GM18868 (cell line): ENCODE measurements at regions not wholly inside any gene's neighbourhood (a gene's known extent, or its start where the extent isn't known, plus 50 kb on each side); places are given as distances from the start of the nearest gene placed in this dataset.
A peak's percentile ranks its signal among the peaks of the same experiment; 100 is the strongest.

Source experiments
- ATAC-seq: cut with Tn5 transposase; IDR thresholded peaks from one replicate; pipeline ENCODE4 v1.9.1; 2021; ENCODE audit warnings: mild to moderate bottlenecking, moderate library complexity; ENCODE audit not compliant: unreplicated experiment

GRCh38 chrY:15478348-15478963 is 954.1 kb downstream of the NLGN4Y start:
- no peak for ATAC-seq

DNA sequence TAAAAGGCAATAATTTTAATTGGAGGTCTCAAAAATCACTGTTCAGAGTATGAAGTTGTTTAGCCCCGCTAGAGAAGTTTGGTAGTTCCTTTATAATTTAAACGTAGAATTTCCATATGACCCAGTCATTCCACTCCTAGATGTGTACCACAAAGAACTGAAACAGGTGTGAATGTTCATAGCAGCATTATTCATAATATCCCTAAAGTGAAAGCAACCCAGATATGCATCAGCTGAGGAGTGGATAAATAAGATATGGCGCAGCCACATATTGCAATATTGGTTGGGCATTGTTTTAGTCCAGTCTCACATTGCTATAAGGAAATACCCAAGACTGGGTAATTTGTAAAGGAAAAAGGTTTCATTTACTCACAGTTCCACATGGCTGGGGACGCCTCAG is 976.2 kb downstream of the NLGN4Y start:
- no peak for ATAC-seq

- no peak for ATAC-seq
Measured at GRCh38 chrY:15501181-15501580, 976.9 kb downstream of the NLGN4Y start.

GRCh38 chrY:15510288-15510687 is 986.0 kb downstream of the NLGN4Y start:
- no peak for ATAC-seq

DNA sequence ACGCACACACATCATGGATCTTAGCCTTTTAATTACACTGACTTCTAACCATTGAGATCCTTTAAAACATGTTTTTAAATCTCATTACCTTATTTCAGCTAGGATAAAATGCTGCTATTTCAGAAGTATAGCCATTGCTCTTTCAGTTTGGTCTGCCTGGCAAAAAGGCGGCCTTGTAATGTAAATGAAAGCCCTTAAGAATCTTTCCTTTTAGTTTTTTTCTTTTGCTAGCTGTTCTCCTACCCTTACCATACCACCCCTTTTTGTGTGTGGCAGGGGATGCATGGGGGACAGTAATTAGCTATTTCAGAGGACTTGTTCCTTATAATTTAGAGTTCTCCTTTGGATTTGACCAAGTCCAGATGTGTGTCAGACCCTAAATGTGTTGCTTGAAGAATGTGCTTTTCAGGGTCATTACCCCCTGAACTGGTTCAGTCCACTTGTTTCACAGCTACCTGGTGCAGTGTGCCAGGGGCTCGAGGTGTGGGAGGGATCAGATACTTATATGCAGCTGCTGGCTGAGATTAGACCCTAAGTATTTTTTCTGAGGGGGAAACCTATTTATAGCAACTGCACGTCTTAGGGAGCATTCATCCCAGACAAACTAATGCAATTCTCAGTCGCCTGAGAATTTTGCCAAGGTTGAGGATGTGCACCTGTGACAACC is 986.8 kb downstream of the NLGN4Y start:
- ATAC-seq, result no peak

- no peak for ATAC-seq
Measured at GRCh38 chrY:15535131-15535530, 1010.8 kb downstream of the NLGN4Y start.

GRCh38 chrY:15535784-15536511 is 1011.6 kb downstream of the NLGN4Y start:
- ATAC-seq, result no peak

DNA sequence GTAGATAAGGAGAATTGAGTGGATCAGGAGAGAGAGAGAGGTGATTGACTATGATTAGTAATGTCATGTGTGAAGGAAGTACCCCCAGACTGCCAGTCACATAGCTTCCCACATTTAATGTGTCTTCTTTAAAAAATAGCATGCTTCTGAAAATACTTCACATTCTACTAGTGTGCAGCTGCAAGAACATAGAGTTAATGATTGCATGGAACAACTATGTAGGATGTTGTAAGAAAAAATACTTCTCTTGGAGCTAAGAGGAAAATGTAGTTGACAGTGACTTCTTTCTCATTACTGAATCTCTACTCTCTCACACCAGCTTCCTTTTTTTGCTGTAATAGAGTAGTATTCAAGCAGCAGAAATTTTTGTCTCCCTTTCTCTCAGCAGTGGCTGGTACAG is 1016.2 kb downstream of the NLGN4Y start:
- ATAC-seq, result no peak

GRCh38 chrY:15546177-15546754 is 1021.9 kb downstream of the NLGN4Y start:
- ATAC-seq, result no peak

GRCh38 chrY:15552074-15552473 is 1027.7 kb downstream of the NLGN4Y start:
- ATAC-seq, result no peak

DNA sequence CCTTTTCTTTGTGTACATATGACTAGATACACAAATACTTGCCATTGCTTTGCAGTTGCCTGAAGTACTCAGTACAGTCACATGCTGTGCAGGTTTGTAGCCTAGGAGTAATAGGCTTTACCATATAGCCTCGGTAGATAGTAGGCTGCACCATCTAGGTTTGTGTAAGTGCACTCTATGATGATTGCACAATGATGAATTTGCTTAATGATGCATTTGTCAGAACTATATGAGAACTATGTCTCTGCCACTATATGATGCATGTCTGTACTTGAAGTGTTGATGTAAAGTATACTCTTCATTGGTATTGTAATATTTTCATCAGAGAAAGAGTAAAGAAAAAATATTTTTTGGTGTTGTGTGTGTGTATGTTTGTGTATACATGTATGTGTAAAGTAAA is 1030.7 kb downstream of the NLGN4Y start:
- no peak for ATAC-seq

GRCh38 chrY:15559169-15559568 is 1034.8 kb downstream of the NLGN4Y start:
- peak; percentile 42 for ATAC-seq

- ATAC-seq, result no peak
Measured at GRCh38 chrY:15560840-15561239, 1036.5 kb downstream of the NLGN4Y start.

- ATAC-seq, result no peak
Measured at GRCh38 chrY:15561501-15562289, 1037.4 kb downstream of the NLGN4Y start.

- no peak for ATAC-seq
Measured at GRCh38 chrY:15577886-15578285, 1053.6 kb downstream of the NLGN4Y start.

DNA sequence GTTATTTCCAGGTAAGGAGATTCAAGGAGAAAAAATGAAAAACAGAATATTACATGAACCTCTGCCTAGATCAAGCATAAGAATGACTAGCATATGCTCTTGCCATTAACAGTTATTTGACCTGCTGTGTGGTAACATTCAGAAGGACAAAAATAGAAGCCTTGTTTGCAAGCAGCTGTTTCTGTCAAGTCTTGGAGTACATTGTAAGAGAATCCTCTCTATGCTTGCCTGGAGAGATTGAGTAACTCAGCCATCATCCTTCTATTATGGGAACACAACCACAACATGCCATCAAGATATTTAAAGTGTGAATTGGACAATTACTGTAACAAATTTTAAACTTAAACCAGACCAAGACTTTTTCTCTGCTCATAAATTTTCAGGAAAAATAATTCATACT is 1054.4 kb downstream of the NLGN4Y start:
- no peak for ATAC-seq

GRCh38 chrY:15579245-15579644 is 1054.9 kb downstream of the NLGN4Y start:
- no peak for ATAC-seq

- ATAC-seq, result no peak
Measured at GRCh38 chrY:15583111-15583510, 1058.8 kb downstream of the NLGN4Y start.

- no peak for ATAC-seq
Measured at GRCh38 chrY:15592957-15593356, 1068.6 kb downstream of the NLGN4Y start.

GRCh38 chrY:15593476-15594160 is 1069.3 kb downstream of the NLGN4Y start:
- ATAC-seq, result no peak
